Ovary (tissue), 3 donors: ENCODE measurements at regions not wholly inside any gene's neighbourhood (a gene's known extent, or its start where the extent isn't known, plus 50 kb on each side); places are given as distances from the start of the nearest gene placed in this dataset.

Experiments
- EP300 ChIP-seq: sonication (generic); formaldehyde crosslinking; IDR thresholded peaks from one replicate; pipeline ENCODE4 v1.6.1; 2017; ENCODE audit warnings: antibody characterized with exemption
- POLR2A ChIP-seq: fragments of 450-650 bp; IDR thresholded peaks from one replicate; pipeline ENCODE4 v1.6.1; 2017; ENCODE audit warnings: antibody characterized with exemption, mild to moderate bottlenecking, moderate library complexity
- TF ChIP-seq, protein P1 (sequence below), 3 donors: fragments of 450-650 bp in 2 of 3; fragments of 200-600 bp in 1 of 3; IDR thresholded peaks; one replicate each; pipeline versions ENCODE4 v1.5.1 to v1.8.0; 2016 to 2022; ENCODE audit warnings: antibody characterized with exemption in 3 of 3, mild to moderate bottlenecking in 1 of 3
- donor health status: DM: no; HTN: no; CAD: no.

DNA sequence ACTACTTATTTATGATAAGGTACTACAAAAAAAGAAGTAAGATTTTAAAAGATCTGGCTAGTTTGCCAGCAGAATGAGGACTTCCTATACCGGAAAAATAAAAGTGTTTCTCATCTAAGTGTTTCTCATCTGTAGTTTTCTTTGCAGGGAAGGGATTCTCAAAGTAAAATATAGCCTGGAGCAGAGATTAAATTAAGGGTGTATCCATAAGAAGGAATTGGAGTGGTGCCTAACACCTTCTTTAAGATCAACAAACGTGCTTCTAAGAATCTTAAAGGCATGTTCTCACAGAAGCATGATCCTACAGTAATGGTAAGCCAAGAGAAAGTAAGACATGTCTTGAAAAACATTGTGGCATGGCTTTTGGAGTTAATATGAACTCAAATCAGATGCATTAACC is 528.2 kb downstream of the GBA3 start:
- TF ChIP-seq POLR2A = no peak
- TF ChIP-seq, protein P1, sequence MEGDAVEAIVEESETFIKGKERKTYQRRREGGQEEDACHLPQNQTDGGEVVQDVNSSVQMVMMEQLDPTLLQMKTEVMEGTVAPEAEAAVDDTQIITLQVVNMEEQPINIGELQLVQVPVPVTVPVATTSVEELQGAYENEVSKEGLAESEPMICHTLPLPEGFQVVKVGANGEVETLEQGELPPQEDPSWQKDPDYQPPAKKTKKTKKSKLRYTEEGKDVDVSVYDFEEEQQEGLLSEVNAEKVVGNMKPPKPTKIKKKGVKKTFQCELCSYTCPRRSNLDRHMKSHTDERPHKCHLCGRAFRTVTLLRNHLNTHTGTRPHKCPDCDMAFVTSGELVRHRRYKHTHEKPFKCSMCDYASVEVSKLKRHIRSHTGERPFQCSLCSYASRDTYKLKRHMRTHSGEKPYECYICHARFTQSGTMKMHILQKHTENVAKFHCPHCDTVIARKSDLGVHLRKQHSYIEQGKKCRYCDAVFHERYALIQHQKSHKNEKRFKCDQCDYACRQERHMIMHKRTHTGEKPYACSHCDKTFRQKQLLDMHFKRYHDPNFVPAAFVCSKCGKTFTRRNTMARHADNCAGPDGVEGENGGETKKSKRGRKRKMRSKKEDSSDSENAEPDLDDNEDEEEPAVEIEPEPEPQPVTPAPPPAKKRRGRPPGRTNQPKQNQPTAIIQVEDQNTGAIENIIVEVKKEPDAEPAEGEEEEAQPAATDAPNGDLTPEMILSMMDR (IDR thresholded peaks at IDR 0.05) = no peak
- no peak for TF ChIP-seq EP300
